Naive thymus-derived CD4-positive, alpha-beta T cell (primary cell): ENCODE measurements at regions not wholly inside any gene's neighbourhood (a gene's known extent, or its start where the extent isn't known, plus 50 kb on each side); places are given as distances from the start of the nearest gene placed in this dataset.

Experiments
- ATAC-seq: fragments of 150-1000 bp; cut with Tn5 transposase; 2 replicates; pipeline ENCODE4 v1.10.0; 2021; ENCODE audit warnings: mild to moderate bottlenecking, moderate library complexity
- CTCF ChIA-PET: fragments of 350-600 bp; sonication (Branson Sonifier 250); formaldehyde crosslinking; loops from one replicate; lab custom pipeline; 2021; ENCODE audit warnings: antibody characterized with exemption; lab: Charles Lee
- POLR2A ChIA-PET: fragments of 350-600 bp; sonication (Branson Sonifier 250); formaldehyde crosslinking; loops from one replicate; lab custom pipeline; 2021; ENCODE audit warnings: antibody characterized with exemption, inconsistent platforms; lab: Charles Lee
- DNase-seq, 9 donors: peaks; one replicate each; pipeline versions ENCODE4 v3.0.0 to v3.0.0-alpha.2; 2020 to 2022; ENCODE audit warnings: mixed read lengths in 1 of 9
- H3K27ac ChIP-seq: one replicate; pipeline ENCODE4 v1.7.0; 2013; ENCODE audit warnings: mild to moderate bottlenecking, low read depth, low read length, moderate library complexity
- H3K27me3 ChIP-seq, 2 donors: one replicate each; pipeline ENCODE4 v1.7.0; 2013; ENCODE audit warnings: low read length in 2 of 2, mild to moderate bottlenecking in 2 of 2, moderate library complexity in 2 of 2; ENCODE audit not compliant: control insufficient read depth in 2 of 2, insufficient read depth in 2 of 2
- H3K36me3 ChIP-seq, 3 experiments: 1 replicate in 2 of 3; 2 replicates in 1 of 3; pipeline ENCODE4 v1.7.0; 2013; ENCODE audit warnings: low read length in 3 of 3, mild to moderate bottlenecking in 3 of 3, moderate library complexity in 1 of 3; ENCODE audit not compliant: insufficient read depth in 3 of 3, control insufficient read depth in 2 of 3
- H3K4me1 ChIP-seq, 2 donors: one replicate each; pipeline ENCODE4 v1.7.0; 2013; ENCODE audit warnings: low read length in 2 of 2, mild to moderate bottlenecking in 2 of 2, moderate library complexity in 1 of 2; ENCODE audit not compliant: control insufficient read depth in 2 of 2, insufficient read depth in 2 of 2
- H3K4me3 ChIP-seq: 2 replicates; pipeline ENCODE4 v1.7.0; 2013; ENCODE audit warnings: mild to moderate bottlenecking, low read length
- H3K9me3 ChIP-seq, 3 experiments: 1 replicate in 2 of 3; 2 replicates in 1 of 3; pipeline ENCODE4 v1.7.0; 2013; ENCODE audit warnings: low read length in 3 of 3; ENCODE audit not compliant: control insufficient read depth in 2 of 3
- H3K27ac Mint-ChIP-seq, 9 donors: one replicate each; pipeline ENCODE4 v1.8.0; 2020 to 2022; ENCODE audit warnings: mixed read lengths in 9 of 9, mild to moderate bottlenecking in 8 of 9, moderate library complexity in 5 of 9, inconsistent platforms in 2 of 9
- H3K27me3 Mint-ChIP-seq, 5 donors: one replicate each; pipeline ENCODE4 v1.8.0; 2021 to 2022; ENCODE audit warnings: mixed read lengths in 5 of 5, mild to moderate bottlenecking in 1 of 5
- H3K36me3 Mint-ChIP-seq, 5 donors: one replicate each; pipeline ENCODE4 v1.8.0; 2020 to 2022; ENCODE audit warnings: mixed read lengths in 5 of 5, mild to moderate bottlenecking in 3 of 5, inconsistent platforms in 1 of 5
- H3K4me1 Mint-ChIP-seq, 7 donors: one replicate each; pipeline ENCODE4 v1.8.0; 2020 to 2022; ENCODE audit warnings: mixed read lengths in 7 of 7, mild to moderate bottlenecking in 3 of 7, inconsistent platforms in 1 of 7
- H3K4me3 Mint-ChIP-seq, 10 donors: one replicate each; pipeline ENCODE4 v1.8.0; 2020 to 2022; ENCODE audit warnings: mild to moderate bottlenecking in 10 of 10, mixed read lengths in 10 of 10, moderate library complexity in 6 of 10, inconsistent platforms in 2 of 10
- H3K9me3 Mint-ChIP-seq, 11 donors: one replicate each; pipeline ENCODE4 v1.8.0; 2020 to 2022; ENCODE audit warnings: mixed read lengths in 11 of 11, mild to moderate bottlenecking in 4 of 11, inconsistent platforms in 1 of 11, moderate library complexity in 1 of 11
- intact Hi-C, 2 donors: fragments of 100-400 bp; cut with micrococcal nuclease; formaldehyde crosslinking; loops; one replicate each; pipeline ENCODE4 v1.15.1; 2023

DNA sequence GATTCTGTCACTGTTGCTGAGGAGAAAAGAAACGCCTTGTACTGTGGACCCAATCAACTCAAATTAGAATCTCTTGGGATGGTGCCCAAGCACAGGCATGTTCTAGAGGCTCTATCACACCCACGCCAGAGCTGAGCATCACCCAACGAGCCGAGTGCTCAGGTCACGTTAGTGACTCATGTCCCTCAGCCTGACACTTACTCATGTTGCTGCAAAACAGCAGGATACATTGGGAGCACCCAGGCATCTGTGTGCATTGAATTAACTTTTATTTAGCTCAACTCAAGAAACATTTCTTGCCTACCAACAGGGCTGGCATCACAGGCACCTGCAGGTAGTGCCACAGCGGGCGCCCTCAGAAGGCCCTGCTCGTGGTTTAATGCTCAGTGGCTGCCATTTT lies 149.8 kb downstream of the ETS2 start:
- Mint-ChIP-seq H3K36me3 (peaks cover 0 to 6% (median 0%) of the 10 kb centered on the region in 5 donors), H3K9me3 (peaks cover 0 to 8% (median under 1%) of the 10 kb centered on the region in 11 donors), H3K4me1 (peaks cover 0 to 38% (median 0%) of the 10 kb centered on the region in 7 donors), H3K27me3 (peaks cover 0 to 18% (median 8%) of the 10 kb centered on the region in 5 donors), H3K27ac (no peak overlapping the region), H3K4me3 (no peak overlapping the region)
- ATAC-seq (no peak), DNase-seq (no peak)
- no peaks in the 10 kb centered on the region for H3K4me1 ChIP-seq
- H3K27ac ChIP-seq: no peak overlapping the region
- ChIA-PET CTCF (no interaction called here), POLR2A (no interaction called here)
- no peaks in the 10 kb centered on the region for H3K27me3 ChIP-seq
- intact Hi-C loops: no loop called here
- H3K36me3 ChIP-seq: no peaks in the 10 kb centered on the region
- H3K9me3 ChIP-seq: no peaks in the 10 kb centered on the region
- no peak overlapping the region for H3K4me3 ChIP-seq

DNA sequence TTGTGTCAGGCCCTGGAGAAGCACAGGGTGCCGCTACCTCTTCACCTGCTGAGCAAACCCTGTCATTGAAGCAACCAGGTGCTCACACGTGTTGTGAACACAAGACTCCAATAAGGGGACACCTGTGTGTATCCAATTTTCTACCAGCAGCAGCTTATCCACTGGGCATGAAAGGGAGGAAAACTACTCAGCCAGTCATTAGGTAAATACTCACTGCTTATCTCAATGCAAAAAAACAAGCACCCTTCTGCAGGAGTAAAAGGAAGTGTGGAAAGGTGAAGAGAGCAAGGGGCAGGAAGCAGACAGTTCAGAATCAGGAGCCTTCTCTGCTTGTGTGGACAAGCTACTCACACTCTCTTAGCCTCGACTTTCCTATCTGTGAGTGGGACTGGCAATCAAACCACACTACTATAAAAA lies 148.9 kb downstream of the ETS2 start:
- intact Hi-C loops: no loop called here
- H3K4me3 Mint-ChIP-seq: no peak overlapping the region
- peaks cover 0 to 36% (median 0%) of the 10 kb centered on the region in 7 donors for H3K4me1 Mint-ChIP-seq
- peaks cover 0 to 8% (median 5%) of the 10 kb centered on the region in 11 donors for H3K9me3 Mint-ChIP-seq
- ATAC-seq: no peak
- no peak for DNase-seq
- H3K27ac ChIP-seq: no peak overlapping the region
- H3K4me1 ChIP-seq: no peaks in the 10 kb centered on the region
- POLR2A ChIA-PET: no interaction called here
- H3K27ac Mint-ChIP-seq: no peak overlapping the region
- no peaks in the 10 kb centered on the region for H3K27me3 ChIP-seq
- no peaks in the 10 kb centered on the region for H3K36me3 ChIP-seq
- H3K36me3 Mint-ChIP-seq: peaks cover 0 to 4% (median 3%) of the 10 kb centered on the region in 5 donors
- CTCF ChIA-PET: no interaction called here
- peaks cover 0 to 18% (median 11%) of the 10 kb centered on the region in 5 donors for H3K27me3 Mint-ChIP-seq
- H3K9me3 ChIP-seq: no peaks in the 10 kb centered on the region
- no peak overlapping the region for H3K4me3 ChIP-seq

DNA sequence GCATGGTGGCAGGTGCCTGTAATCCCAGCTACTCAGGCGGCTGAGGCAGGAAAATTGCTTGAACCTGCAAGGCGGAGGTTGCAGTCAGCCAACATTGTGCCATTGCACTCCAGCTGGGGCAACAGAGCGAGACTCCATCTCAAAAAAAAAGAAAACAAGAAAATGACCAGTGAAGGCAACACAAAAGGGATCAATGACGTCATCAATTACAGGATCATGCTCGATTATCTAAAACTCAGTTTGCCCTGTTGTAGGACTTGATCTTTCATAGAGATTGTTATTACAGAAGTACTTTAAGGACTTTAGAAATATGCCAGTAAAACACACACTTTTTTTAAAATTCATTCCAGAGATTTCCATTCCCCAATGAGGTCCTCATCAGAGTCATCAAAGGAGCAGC lies 147.8 kb downstream of the ETS2 start:
- ChIA-PET CTCF (no interaction called here), POLR2A (no interaction called here)
- Histone ChIP-seq H3K4me1 (no peaks in the 10 kb centered on the region), H3K27ac (no peak overlapping the region), H3K36me3 (no peaks in the 10 kb centered on the region), H3K4me3 (no peak overlapping the region), H3K9me3 (no peaks in the 10 kb centered on the region), H3K27me3 (no peaks in the 10 kb centered on the region)
- Mint-ChIP-seq H3K27ac (no peak overlapping the region), H3K4me3 (no peak overlapping the region), H3K27me3 (peaks cover 0 to 18% (median 11%) of the 10 kb centered on the region in 5 donors), H3K36me3 (peaks cover 0 to 4% (median 0%) of the 10 kb centered on the region in 5 donors), H3K9me3 (peaks cover 0 to 11% (median 5%) of the 10 kb centered on the region in 11 donors), H3K4me1 (peaks cover 0 to 26% (median 0%) of the 10 kb centered on the region in 7 donors)
- intact Hi-C loops: no loop called here
- no peak for ATAC-seq
- DNase-seq: no peak

DNA sequence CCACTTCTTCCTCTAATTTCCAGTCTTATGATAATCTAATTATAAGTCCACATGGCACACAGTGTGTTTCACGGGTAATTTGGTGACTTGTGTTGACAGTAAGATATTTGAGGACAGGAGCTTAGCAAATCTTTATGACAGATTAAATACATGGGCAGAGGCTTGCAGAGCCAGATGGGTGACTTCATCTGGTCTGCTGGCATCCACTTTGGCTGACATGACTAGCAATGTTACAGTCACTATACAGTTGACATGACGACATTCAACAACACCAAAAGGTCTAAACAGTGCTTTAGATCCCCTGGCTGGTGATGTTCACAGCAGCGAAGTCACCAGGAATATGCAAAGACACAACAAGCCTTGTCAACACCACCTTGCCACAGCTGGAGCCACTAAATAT lies 147.2 kb downstream of the ETS2 start:
- POLR2A ChIA-PET: no interaction called here
- Histone ChIP-seq H3K4me3 (no peak overlapping the region), H3K36me3 (no peaks in the 10 kb centered on the region), H3K9me3 (no peaks in the 10 kb centered on the region), H3K27ac (no peak overlapping the region), H3K27me3 (no peaks in the 10 kb centered on the region), H3K4me1 (no peaks in the 10 kb centered on the region)
- Mint-ChIP-seq H3K27me3 (peaks cover 0 to 18% (median 11%) of the 10 kb centered on the region in 5 donors), H3K36me3 (peaks cover 0 to 4% (median 0%) of the 10 kb centered on the region in 5 donors), H3K27ac (no peak overlapping the region), H3K4me3 (no peak overlapping the region), H3K4me1 (peaks cover 0 to 22% (median 0%) of the 10 kb centered on the region in 7 donors), H3K9me3 (peaks cover 0 to 11% (median 5%) of the 10 kb centered on the region in 11 donors)
- intact Hi-C loops: no loop called here
- DNase-seq (no peak), ATAC-seq (no peak)
- CTCF ChIA-PET: no interaction called here

DNA sequence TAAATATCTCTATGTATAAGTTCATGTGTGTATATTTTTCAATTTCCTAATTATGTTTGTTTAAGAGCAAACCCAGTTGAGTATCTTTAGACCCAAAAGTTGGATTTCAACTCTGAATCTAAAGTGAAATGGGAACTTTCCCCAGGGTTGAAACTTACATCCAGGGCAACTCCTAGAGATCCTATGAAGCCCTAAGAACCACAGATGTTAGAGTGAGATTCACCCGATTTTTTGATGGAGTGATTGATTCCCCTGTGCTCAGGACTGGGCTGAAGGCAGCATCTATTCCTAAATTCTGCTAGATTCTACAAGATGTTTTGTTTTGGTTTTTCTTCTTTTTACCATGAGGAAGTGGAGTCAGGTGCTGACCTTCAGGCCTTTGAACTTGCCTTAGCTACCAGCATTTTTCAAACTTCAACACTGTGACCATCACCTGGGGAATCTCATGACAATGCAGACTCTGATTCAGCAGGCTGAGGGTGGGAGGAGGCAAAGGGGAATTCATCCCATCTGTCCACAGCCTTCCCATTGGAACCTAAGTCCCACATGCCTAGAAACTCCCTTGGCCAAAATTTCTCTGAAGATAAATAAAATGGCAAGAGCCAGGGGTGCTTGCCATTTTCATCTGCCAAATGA lies 145.5 kb downstream of the ETS2 start:
- no peak for ATAC-seq
- ChIA-PET POLR2A (no interaction called here), CTCF (no interaction called here)
- no peaks in the 10 kb centered on the region for H3K4me1 ChIP-seq
- Mint-ChIP-seq H3K4me1 (peaks cover 0 to 8% (median 0%) of the 10 kb centered on the region in 7 donors), H3K27me3 (peaks cover 0 to 18% (median 11%) of the 10 kb centered on the region in 5 donors), H3K4me3 (no peak overlapping the region), H3K9me3 (peaks cover 0 to 11% (median 5%) of the 10 kb centered on the region in 11 donors), H3K36me3 (peaks cover 0 to 4% (median 0%) of the 10 kb centered on the region in 5 donors), H3K27ac (no peak overlapping the region)
- intact Hi-C loops: no loop called here
- no peak overlapping the region for H3K4me3 ChIP-seq
- no peaks in the 10 kb centered on the region for H3K9me3 ChIP-seq
- no peaks in the 10 kb centered on the region for H3K36me3 ChIP-seq
- H3K27me3 ChIP-seq: no peaks in the 10 kb centered on the region
- no peak for DNase-seq
- H3K27ac ChIP-seq: no peak overlapping the region

DNA sequence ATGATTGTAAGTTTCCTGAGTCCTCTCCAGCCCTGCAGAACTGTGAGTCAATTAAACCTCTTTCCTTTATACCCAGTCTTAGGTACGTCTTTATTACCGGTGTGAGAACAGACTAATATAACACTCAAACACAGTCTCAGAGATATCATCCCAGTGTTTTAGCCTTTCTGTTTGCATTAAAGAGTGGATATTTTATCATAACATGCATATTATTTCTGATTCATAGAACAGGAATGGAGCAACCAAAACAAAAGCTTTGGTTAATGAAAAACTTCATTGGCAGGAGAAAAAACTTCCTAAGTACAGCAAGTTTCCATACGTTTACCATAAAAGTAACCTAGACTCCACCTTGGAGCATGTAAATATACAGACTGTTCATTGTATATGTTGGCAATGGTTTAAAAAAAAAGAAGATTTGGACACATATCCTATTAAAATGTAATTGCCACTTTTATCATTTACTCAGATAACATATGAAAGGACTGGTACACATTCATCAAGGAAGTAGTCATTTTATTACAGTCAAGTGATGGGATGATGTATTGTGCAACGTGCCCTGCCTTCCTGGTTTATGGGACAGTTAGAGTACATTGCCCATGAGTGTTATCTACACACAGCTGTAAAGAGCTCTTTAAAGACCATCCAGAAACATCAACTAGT lies 144.8 kb downstream of the ETS2 start:
- Mint-ChIP-seq H3K4me3 (no peak overlapping the region), H3K27me3 (peaks cover 0 to 18% (median 14%) of the 10 kb centered on the region in 5 donors), H3K36me3 (peaks cover 0 to 4% (median 0%) of the 10 kb centered on the region in 5 donors), H3K27ac (no peak overlapping the region), H3K9me3 (peaks cover 0 to 11% (median 5%) of the 10 kb centered on the region in 11 donors), H3K4me1 (peaks cover 0 to 8% (median 0%) of the 10 kb centered on the region in 7 donors)
- POLR2A ChIA-PET: no interaction called here
- Histone ChIP-seq H3K4me3 (no peak overlapping the region), H3K27ac (no peak overlapping the region), H3K9me3 (no peaks in the 10 kb centered on the region), H3K36me3 (no peaks in the 10 kb centered on the region), H3K4me1 (no peaks in the 10 kb centered on the region), H3K27me3 (no peaks in the 10 kb centered on the region)
- intact Hi-C loops: no loop called here
- CTCF ChIA-PET: no interaction called here
- DNase-seq (no peak), ATAC-seq (no peak)

DNA sequence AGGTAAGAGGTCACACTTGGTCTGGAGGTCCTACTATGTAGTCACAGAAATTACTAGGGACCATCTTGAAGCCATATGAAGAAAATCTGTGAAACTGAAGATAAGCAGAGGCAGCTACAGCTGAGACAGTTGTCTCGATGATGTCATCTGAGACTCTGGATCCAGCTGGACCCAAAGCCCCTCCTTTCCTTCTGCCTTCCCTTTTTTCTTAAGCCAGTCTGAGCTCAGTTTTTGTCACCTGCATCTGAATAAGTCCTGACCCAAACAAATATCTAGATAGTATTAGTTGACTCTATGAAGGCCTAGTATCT lies 143.3 kb downstream of the ETS2 start:
- Histone ChIP-seq H3K9me3 (no peaks in the 10 kb centered on the region), H3K36me3 (no peaks in the 10 kb centered on the region), H3K4me3 (no peak overlapping the region), H3K27ac (no peak overlapping the region), H3K27me3 (no peaks in the 10 kb centered on the region), H3K4me1 (no peaks in the 10 kb centered on the region)
- H3K36me3 Mint-ChIP-seq: peaks cover 0 to 4% (median 0%) of the 10 kb centered on the region in 5 donors
- ChIA-PET CTCF (no interaction called here), POLR2A (no interaction called here)
- ATAC-seq (no peak), DNase-seq (no peak)
- peaks cover 0 to 11% (median 5%) of the 10 kb centered on the region in 11 donors for H3K9me3 Mint-ChIP-seq
- H3K27me3 Mint-ChIP-seq: peaks cover 0 to 23% (median 14%) of the 10 kb centered on the region in 5 donors
- intact Hi-C loops: no loop called here
- no peak overlapping the region for H3K27ac Mint-ChIP-seq
- H3K4me1 Mint-ChIP-seq: no peaks in the 10 kb centered on the region
- no peak overlapping the region for H3K4me3 Mint-ChIP-seq
